NCI-H2171 treated with DMSO at 0.1 percent for 48 hours (cell line): ENCODE measurements at regions not wholly inside any gene's neighbourhood (a gene's known extent, or its start where the extent isn't known, plus 50 kb on each side); places are given as distances from the start of the nearest gene placed in this dataset.

ENCODE experiments used
- DNase-seq: peaks from one replicate; lab custom pipeline; 2025; lab: John Stamatoyannopoulos, UW

- DNase-seq: no peak
Observed at GRCh38 chr13:50101590-50101989, 86.3 kb downstream of the KCNRG start.

- no peak for DNase-seq
Observed at GRCh38 chr13:50104493-50104892, 89.2 kb downstream of the KCNRG start.

GRCh38 chr13:50106559-50106958 lies 91.3 kb downstream of the KCNRG start:
- DNase-seq: no peak

- DNase-seq: no peak
Observed at GRCh38 chr13:50107205-50107604, 92.0 kb downstream of the KCNRG start.

GRCh38 chr13:50114961-50115360 lies 99.7 kb downstream of the KCNRG start:
- DNase-seq: no peak

- DNase-seq: no peak
Observed at GRCh38 chr13:50115695-50116094, 100.5 kb downstream of the KCNRG start.

GRCh38 chr13:50116430-50116973 lies 101.3 kb downstream of the KCNRG start:
- DNase-seq: no peak

- peak; percentile 81 for DNase-seq
Observed at GRCh38 chr13:50119591-50119990, 104.3 kb downstream of the KCNRG start.

GRCh38 chr13:50122455-50122854 lies 107.2 kb downstream of the KCNRG start:
- DNase-seq: no peak

GRCh38 chr13:50123002-50123401 lies 107.8 kb downstream of the KCNRG start:
- no peak for DNase-seq

- no peak for DNase-seq
Observed at GRCh38 chr13:50123515-50123861, 108.2 kb downstream of the KCNRG start.

- peak; percentile 93 for DNase-seq
Observed at GRCh38 chr13:50123862-50124535, 108.8 kb downstream of the KCNRG start.

GRCh38 chr13:50124536-50125303 lies 109.5 kb downstream of the KCNRG start:
- DNase-seq: no peak

- DNase-seq: no peak
Observed at GRCh38 chr13:50125304-50125553, 110.0 kb downstream of the KCNRG start.

- peak; percentile 96 for DNase-seq
Observed at GRCh38 chr13:50125554-50126262, 110.5 kb downstream of the KCNRG start.

- peak; percentile 50 for DNase-seq
Observed at GRCh38 chr13:50126263-50126992, 111.2 kb downstream of the KCNRG start.

GRCh38 chr13:50126993-50127725 lies 111.9 kb downstream of the KCNRG start:
- no peak for DNase-seq

GRCh38 chr13:50127726-50128291 lies 112.6 kb downstream of the KCNRG start:
- DNase-seq: no peak

- no peak for DNase-seq
Observed at GRCh38 chr13:50128428-50128931, 113.2 kb downstream of the KCNRG start.

- peak; percentile 78 for DNase-seq
Observed at GRCh38 chr13:50129081-50129705, 113.9 kb downstream of the KCNRG start.

- no peak for DNase-seq
Observed at GRCh38 chr13:50129706-50130122, 114.5 kb downstream of the KCNRG start.
